GM19372 (cell line): ENCODE measurements at regions not wholly inside any gene's neighbourhood (a gene's known extent, or its start where the extent isn't known, plus 50 kb on each side); places are given as distances from the start of the nearest gene placed in this dataset.
A peak's percentile ranks its signal among the peaks of the same experiment; 100 is the strongest.

Experiments
- ATAC-seq: cut with Tn5 transposase; IDR thresholded peaks from one replicate; pipeline ENCODE4 v1.9.1; 2021; ENCODE audit warnings: mild to moderate bottlenecking, low read depth, moderate library complexity; ENCODE audit not compliant: unreplicated experiment

- ATAC-seq: no peak
Measured at GRCh38 chr1:83773059-83773458, 225.9 kb downstream of the TTLL7 start.

GRCh38 chr1:83770319-83770661 is 228.6 kb downstream of the TTLL7 start:
- no peak for ATAC-seq

GRCh38 chr1:83769594-83770318 is 229.2 kb downstream of the TTLL7 start:
- no peak for ATAC-seq

GRCh38 chr1:83769072-83769471 is 229.9 kb downstream of the TTLL7 start:
- no peak for ATAC-seq

GRCh38 chr1:83766241-83766691 is 232.7 kb downstream of the TTLL7 start:
- ATAC-seq: no peak

- ATAC-seq: no peak
Measured at GRCh38 chr1:83765125-83765524, 233.8 kb downstream of the TTLL7 start.

GRCh38 chr1:83764209-83764608 is 234.7 kb downstream of the TTLL7 start:
- ATAC-seq: no peak

- ATAC-seq: no peak
Measured at GRCh38 chr1:83763361-83764095, 235.4 kb downstream of the TTLL7 start.

GRCh38 chr1:83762416-83762815 is 236.5 kb downstream of the TTLL7 start:
- ATAC-seq: no peak

- no peak for ATAC-seq
Measured at GRCh38 chr1:83762039-83762365, 236.9 kb downstream of the TTLL7 start.

GRCh38 chr1:83761167-83762038 is 237.5 kb downstream of the TTLL7 start:
- ATAC-seq: peak; percentile 98

GRCh38 chr1:83760226-83761021 is 238.5 kb downstream of the TTLL7 start:
- no peak for ATAC-seq

GRCh38 chr1:83756984-83757717 is 241.8 kb downstream of the TTLL7 start:
- no peak for ATAC-seq

GRCh38 chr1:83751602-83752001 is 247.3 kb downstream of the TTLL7 start:
- ATAC-seq: no peak

- no peak for ATAC-seq
Measured at GRCh38 chr1:83750201-83750600, 248.7 kb downstream of the TTLL7 start.

GRCh38 chr1:83747853-83748482 is 251.0 kb downstream of the TTLL7 start:
- ATAC-seq: no peak

- ATAC-seq: peak; percentile 78
Measured at GRCh38 chr1:83746234-83746633, 252.7 kb downstream of the TTLL7 start.

GRCh38 chr1:83742446-83742845 is 256.5 kb downstream of the TTLL7 start:
- no peak for ATAC-seq

GRCh38 chr1:83741770-83742169 is 257.2 kb downstream of the TTLL7 start:
- ATAC-seq: no peak
